CD4-positive, alpha-beta memory T cell (primary cell): ENCODE measurements at regions not wholly inside any gene's neighbourhood (a gene's known extent, or its start where the extent isn't known, plus 50 kb on each side); places are given as distances from the start of the nearest gene placed in this dataset.
"Not testable (repeated sequence)": the region's sequence is repeated elsewhere in the genome, so short reads cannot be mapped to it uniquely, and the experiment has no call there.

Experiments
- CTCF ChIA-PET: fragments of 350-600 bp; sonication (Branson Sonifier 250); formaldehyde crosslinking; loops from one replicate; lab custom pipeline; 2021; ENCODE audit warnings: inconsistent platforms; ENCODE audit not compliant: partially characterized antibody; lab: Charles Lee
- POLR2A ChIA-PET: fragments of 350-600 bp; sonication (Branson Sonifier 250); formaldehyde crosslinking; loops from one replicate; lab custom pipeline; 2021; ENCODE audit not compliant: partially characterized antibody; lab: Charles Lee
- DNase-seq, 5 donors: peaks; one replicate each; pipeline versions ENCODE4 v3.0.0 to v3.0.0-alpha.2; 2020 to 2022; ENCODE audit warnings: mixed read lengths in 1 of 5
- H3K27ac ChIP-seq: one replicate; pipeline ENCODE4 v1.7.0; 2013; ENCODE audit warnings: low read depth, low read length
- H3K27me3 ChIP-seq: 2 replicates; pipeline ENCODE4 v1.7.0; 2013; ENCODE audit warnings: mild to moderate bottlenecking, low read length, moderate library complexity; ENCODE audit not compliant: insufficient read depth
- H3K36me3 ChIP-seq: 2 replicates; pipeline ENCODE4 v1.7.0; 2013; ENCODE audit warnings: mild to moderate bottlenecking, low read length, moderate library complexity; ENCODE audit not compliant: insufficient read depth
- H3K4me1 ChIP-seq: 2 replicates; pipeline ENCODE4 v1.7.0; 2013; ENCODE audit warnings: mild to moderate bottlenecking, low read length, moderate library complexity; ENCODE audit not compliant: insufficient read depth
- H3K4me3 ChIP-seq, 2 donors: one replicate each; pipeline ENCODE4 v1.7.0; 2013; ENCODE audit warnings: low read length in 2 of 2, mild to moderate bottlenecking in 1 of 2
- H3K9me3 ChIP-seq, 2 donors: one replicate each; pipeline ENCODE4 v1.7.0; 2013; ENCODE audit warnings: low read length in 2 of 2, control low read depth in 1 of 2; ENCODE audit not compliant: control insufficient read depth in 1 of 2
- H3K27ac Mint-ChIP-seq, 7 donors: one replicate each; pipeline ENCODE4 v1.8.0; 2020 to 2021; ENCODE audit warnings: mixed read lengths in 7 of 7, mild to moderate bottlenecking in 6 of 7, inconsistent platforms in 3 of 7, moderate library complexity in 3 of 7
- H3K27me3 Mint-ChIP-seq, 2 donors: one replicate each; pipeline ENCODE4 v1.8.0; 2020 to 2021; ENCODE audit warnings: mixed read lengths in 2 of 2
- H3K36me3 Mint-ChIP-seq, 2 donors: one replicate each; pipeline ENCODE4 v1.8.0; 2020 to 2021; ENCODE audit warnings: mixed read lengths in 2 of 2, inconsistent platforms in 1 of 2, mild to moderate bottlenecking in 1 of 2
- H3K4me1 Mint-ChIP-seq, 4 donors: one replicate each; pipeline ENCODE4 v1.8.0; 2020 to 2021; ENCODE audit warnings: mixed read lengths in 4 of 4, mild to moderate bottlenecking in 1 of 4
- H3K4me3 Mint-ChIP-seq, 8 donors: one replicate each; pipeline ENCODE4 v1.8.0; 2020 to 2021; ENCODE audit warnings: mixed read lengths in 8 of 8, mild to moderate bottlenecking in 7 of 8, moderate library complexity in 6 of 8, inconsistent platforms in 3 of 8
- H3K9me3 Mint-ChIP-seq, 8 donors: one replicate each; pipeline ENCODE4 v1.8.0; 2020 to 2021; ENCODE audit warnings: mixed read lengths in 8 of 8, mild to moderate bottlenecking in 5 of 8, inconsistent platforms in 3 of 8, moderate library complexity in 1 of 8
- intact Hi-C: fragments of 100-400 bp; cut with micrococcal nuclease; formaldehyde crosslinking; loops from one replicate; pipeline ENCODE4 v1.15.1; 2023

DNA sequence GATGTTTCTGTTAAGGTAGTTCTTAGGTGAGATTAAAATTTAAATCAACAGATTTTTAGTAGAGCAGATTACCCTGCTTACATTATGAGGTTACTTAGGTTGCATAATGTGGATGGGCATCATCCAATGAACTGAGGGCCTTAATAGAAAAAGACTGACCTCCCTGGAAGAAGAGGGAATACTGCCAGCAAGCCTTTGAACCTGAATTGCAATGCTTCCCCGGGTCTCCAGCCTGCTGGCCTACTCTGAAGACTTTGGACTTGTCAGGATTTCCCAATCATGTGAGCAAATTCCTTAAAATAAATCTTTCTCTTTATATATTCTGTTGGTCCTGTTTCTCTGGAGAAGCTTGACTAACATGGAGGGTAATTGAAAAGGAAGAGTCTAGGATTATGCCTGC is 542.1 kb upstream of the ARRDC3 start:
- no peak overlapping the region for H3K27ac Mint-ChIP-seq
- intact Hi-C loops, result loop anchor here (10.0 kb wide), 1 partner anchor 1990 kb away; no protein-coding TSS in a partner anchor
- Histone ChIP-seq H3K4me1 (no peaks in the 10 kb centered on the region), H3K27ac (no peak overlapping the region), H3K36me3 (no peaks in the 10 kb centered on the region), H3K27me3 (no peaks in the 10 kb centered on the region), H3K4me3 (no peak overlapping the region), H3K9me3 (no peaks in the 10 kb centered on the region)
- POLR2A ChIA-PET, result no interaction called here
- H3K4me3 Mint-ChIP-seq, result no peak overlapping the region
- no peaks in the 10 kb centered on the region for H3K27me3 Mint-ChIP-seq
- H3K4me1 Mint-ChIP-seq, result no peaks in the 10 kb centered on the region
- CTCF ChIA-PET, result no interaction called here
- H3K36me3 Mint-ChIP-seq, result no peaks in the 10 kb centered on the region
- DNase-seq, result no peak
- peaks cover 0 to 2% (median 0%) of the 10 kb centered on the region in 8 donors for H3K9me3 Mint-ChIP-seq

- DNase-seq, H3K27me3 Mint-ChIP-seq, H3K27ac Mint-ChIP-seq, intact Hi-C loops, H3K4me1 Mint-ChIP-seq, H3K9me3 ChIP-seq, H3K4me3 ChIP-seq, H3K27ac ChIP-seq, H3K4me1 ChIP-seq, H3K36me3 Mint-ChIP-seq, POLR2A ChIA-PET, H3K4me3 Mint-ChIP-seq, H3K27me3 ChIP-seq, CTCF ChIA-PET, H3K36me3 ChIP-seq: not testable (repeated sequence)
- H3K9me3 Mint-ChIP-seq, result peaks cover 0 to 11% (median under 1%) of the 10 kb centered on the region in 8 donors
Observed at GRCh38 chr5:91917037-91917814, 534.1 kb upstream of the ARRDC3 start.

GRCh38 chr5:91910655-91911054 is 527.5 kb upstream of the ARRDC3 start:
- Mint-ChIP-seq H3K9me3 (peaks cover 0 to 5% (median 2%) of the 10 kb centered on the region in 8 donors), H3K36me3 (no peaks in the 10 kb centered on the region), H3K4me3 (no peak overlapping the region), H3K27me3 (no peaks in the 10 kb centered on the region), H3K4me1 (no peaks in the 10 kb centered on the region), H3K27ac (no peak overlapping the region)
- H3K9me3 ChIP-seq, result no peaks in the 10 kb centered on the region
- intact Hi-C loops, result no loop called here
- ChIA-PET POLR2A (no interaction called here), CTCF (no interaction called here)
- H3K27me3 ChIP-seq, result no peaks in the 10 kb centered on the region
- no peak for DNase-seq
- H3K4me1 ChIP-seq, result no peaks in the 10 kb centered on the region
- no peak overlapping the region for H3K4me3 ChIP-seq
- no peaks in the 10 kb centered on the region for H3K36me3 ChIP-seq
- H3K27ac ChIP-seq, result no peak overlapping the region

- Mint-ChIP-seq H3K4me1 (no peaks in the 10 kb centered on the region), H3K27ac (no peak overlapping the region), H3K36me3 (no peaks in the 10 kb centered on the region), H3K9me3 (peaks cover 0 to 5% (median 2%) of the 10 kb centered on the region in 8 donors), H3K27me3 (no peaks in the 10 kb centered on the region), H3K4me3 (no peak overlapping the region)
- Histone ChIP-seq H3K27ac (no peak overlapping the region), H3K36me3 (no peaks in the 10 kb centered on the region), H3K4me3 (no peak overlapping the region), H3K4me1 (no peaks in the 10 kb centered on the region), H3K27me3 (no peaks in the 10 kb centered on the region), H3K9me3 (no peaks in the 10 kb centered on the region)
- ChIA-PET POLR2A (no interaction called here), CTCF (no interaction called here)
- no peak for DNase-seq
- intact Hi-C loops, result no loop called here
Observed at GRCh38 chr5:91910247-91910646, 527.1 kb upstream of the ARRDC3 start.

DNA sequence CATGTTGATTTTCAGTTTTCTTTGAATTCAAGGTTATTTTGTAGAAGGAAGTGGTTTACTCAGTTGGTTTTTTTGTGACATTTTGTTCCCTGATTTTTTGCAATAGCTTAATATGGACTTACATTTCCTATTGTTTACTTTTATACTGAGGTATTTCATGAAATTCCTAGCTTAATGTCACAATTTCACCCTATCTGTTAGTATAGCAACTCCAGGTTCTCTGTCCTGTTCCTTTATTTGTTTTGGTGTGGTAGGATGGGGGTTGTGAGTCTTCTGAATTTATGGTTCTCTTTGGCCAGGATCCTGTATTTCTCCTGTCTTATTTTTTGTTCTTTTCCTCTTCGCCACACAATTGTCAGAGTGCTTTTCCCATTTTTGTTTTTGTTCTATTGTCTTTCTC is 523.4 kb upstream of the ARRDC3 start:
- no peak for DNase-seq
- POLR2A ChIA-PET, result no interaction called here

DNA sequence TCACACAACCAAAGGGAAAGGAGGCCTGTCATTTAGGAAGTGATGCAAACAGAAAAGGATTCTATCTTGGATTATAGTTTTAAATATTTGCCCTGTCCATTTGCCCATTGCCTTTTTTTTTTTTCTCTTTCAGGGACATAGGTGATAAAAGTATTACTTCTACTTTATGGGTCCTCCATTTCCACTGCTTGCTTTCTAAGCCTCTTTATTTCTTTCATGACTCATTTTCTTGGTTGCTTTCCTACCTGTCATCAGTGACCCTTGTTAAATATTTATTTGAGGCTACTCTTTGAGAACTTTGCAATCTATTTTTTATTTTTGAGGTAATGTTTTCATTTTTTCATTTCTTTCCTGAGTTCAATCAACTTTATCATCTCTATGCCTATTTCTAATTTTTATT is 522.9 kb upstream of the ARRDC3 start:
- Histone ChIP-seq H3K4me1 (no peaks in the 10 kb centered on the region), H3K27ac (no peak overlapping the region), H3K36me3 (no peaks in the 10 kb centered on the region), H3K9me3 (no peaks in the 10 kb centered on the region), H3K27me3 (no peaks in the 10 kb centered on the region), H3K4me3 (no peak overlapping the region)
- intact Hi-C loops, result no loop called here
- no peak for DNase-seq
- POLR2A ChIA-PET, result no interaction called here
- H3K4me3 Mint-ChIP-seq, result no peak overlapping the region
- H3K27me3 Mint-ChIP-seq, result no peaks in the 10 kb centered on the region
- no peaks in the 10 kb centered on the region for H3K4me1 Mint-ChIP-seq
- CTCF ChIA-PET, result no interaction called here
- H3K27ac Mint-ChIP-seq, result no peak overlapping the region
- peaks cover 0 to 9% (median 3%) of the 10 kb centered on the region in 8 donors for H3K9me3 Mint-ChIP-seq
- H3K36me3 Mint-ChIP-seq, result no peaks in the 10 kb centered on the region

More for the DNA sequence above, 523.4 kb upstream of the ARRDC3 start:
- intact Hi-C loops, result no loop called here
- no peaks in the 10 kb centered on the region for H3K36me3 ChIP-seq
- H3K9me3 ChIP-seq, result no peaks in the 10 kb centered on the region
- Mint-ChIP-seq H3K4me3 (no peak overlapping the region), H3K27ac (no peak overlapping the region), H3K4me1 (no peaks in the 10 kb centered on the region), H3K27me3 (no peaks in the 10 kb centered on the region), H3K36me3 (no peaks in the 10 kb centered on the region), H3K9me3 (peaks cover 0 to 8% (median 3%) of the 10 kb centered on the region in 8 donors)
- H3K27me3 ChIP-seq, result no peaks in the 10 kb centered on the region
- no peak overlapping the region for H3K4me3 ChIP-seq
- CTCF ChIA-PET, result no interaction called here
- H3K27ac ChIP-seq, result no peak overlapping the region
- no peaks in the 10 kb centered on the region for H3K4me1 ChIP-seq

DNA sequence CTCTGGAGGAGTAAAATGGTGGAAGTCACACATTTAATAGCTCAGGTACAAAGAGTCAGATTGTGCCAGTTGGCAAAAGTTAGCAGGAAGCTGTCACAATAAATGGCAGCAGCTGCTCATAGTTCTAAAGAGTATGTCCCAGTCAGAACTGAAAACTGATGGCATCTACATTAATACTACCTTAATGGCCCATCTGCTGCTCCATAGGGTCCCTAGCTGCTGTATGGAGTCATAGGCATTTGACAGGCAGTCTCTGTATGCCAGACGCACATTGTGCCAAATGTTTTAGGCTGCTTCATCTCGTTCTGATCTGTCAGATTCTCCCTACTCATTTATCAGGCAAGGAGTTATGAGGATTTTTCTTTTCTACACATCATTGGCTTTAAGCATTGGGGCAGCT is 515.8 kb upstream of the ARRDC3 start:
- Mint-ChIP-seq H3K4me1 (no peaks in the 10 kb centered on the region), H3K27ac (no peak overlapping the region), H3K4me3 (no peak overlapping the region), H3K27me3 (no peaks in the 10 kb centered on the region), H3K36me3 (no peaks in the 10 kb centered on the region), H3K9me3 (peaks cover 0 to 7% (median 2%) of the 10 kb centered on the region in 8 donors)
- ChIA-PET CTCF (no interaction called here), POLR2A (no interaction called here)
- no peaks in the 10 kb centered on the region for H3K4me1 ChIP-seq
- H3K9me3 ChIP-seq, result no peaks in the 10 kb centered on the region
- intact Hi-C loops, result no loop called here
- no peak overlapping the region for H3K4me3 ChIP-seq
- H3K27me3 ChIP-seq, result no peaks in the 10 kb centered on the region
- no peak for DNase-seq
- no peaks in the 10 kb centered on the region for H3K36me3 ChIP-seq
- no peak overlapping the region for H3K27ac ChIP-seq
